Nephron (organoid): ENCODE measurements at regions not wholly inside any gene's neighbourhood (a gene's known extent, or its start where the extent isn't known, plus 50 kb on each side); places are given as distances from the start of the nearest gene placed in this dataset.

Experiments
- H3K27ac Mint-ChIP-seq, 3 experiments: 2 replicates each; pipeline ENCODE4 v1.8.0; 2020; ENCODE audit warnings: mixed read lengths in 3 of 3, mild to moderate bottlenecking in 2 of 3, moderate library complexity in 1 of 3
- H3K27me3 Mint-ChIP-seq: 2 replicates; pipeline ENCODE4 v1.8.0; 2021; ENCODE audit warnings: low read depth, mild to moderate bottlenecking, moderate library complexity, mixed read lengths
- H3K36me3 Mint-ChIP-seq: 2 replicates; pipeline ENCODE4 v1.8.0; 2020; ENCODE audit warnings: low read depth, mixed read lengths
- H3K4me1 Mint-ChIP-seq: 2 replicates; pipeline ENCODE4 v1.8.0; 2020; ENCODE audit warnings: mixed read lengths
- H3K4me3 Mint-ChIP-seq, 3 experiments: 2 replicates each; pipeline ENCODE4 v1.8.0; 2020; ENCODE audit warnings: mild to moderate bottlenecking in 3 of 3, mixed read lengths in 3 of 3, moderate library complexity in 2 of 3
- H3K9me3 Mint-ChIP-seq: 2 replicates; pipeline ENCODE4 v1.8.0; 2020; ENCODE audit warnings: mixed read lengths
- TF ChIP-seq, protein P1 (sequence below), 3 experiments: fragments of 200-600 bp; sonication (generic); IDR thresholded peaks; one replicate each; pipeline ENCODE4 v1.5.0; 2021; ENCODE audit warnings: antibody characterized with exemption in 3 of 3; ENCODE audit not compliant: unreplicated experiment in 3 of 3

- Mint-ChIP-seq H3K27me3 (no peaks in the 10 kb centered on the region), H3K4me3 (no peak overlapping the region), H3K4me1 (no peaks in the 10 kb centered on the region), H3K9me3 (peaks cover 8% of the 10 kb centered on the region), H3K36me3 (peaks cover 4% of the 10 kb centered on the region), H3K27ac (no peak overlapping the region)
- TF ChIP-seq, protein P1, sequence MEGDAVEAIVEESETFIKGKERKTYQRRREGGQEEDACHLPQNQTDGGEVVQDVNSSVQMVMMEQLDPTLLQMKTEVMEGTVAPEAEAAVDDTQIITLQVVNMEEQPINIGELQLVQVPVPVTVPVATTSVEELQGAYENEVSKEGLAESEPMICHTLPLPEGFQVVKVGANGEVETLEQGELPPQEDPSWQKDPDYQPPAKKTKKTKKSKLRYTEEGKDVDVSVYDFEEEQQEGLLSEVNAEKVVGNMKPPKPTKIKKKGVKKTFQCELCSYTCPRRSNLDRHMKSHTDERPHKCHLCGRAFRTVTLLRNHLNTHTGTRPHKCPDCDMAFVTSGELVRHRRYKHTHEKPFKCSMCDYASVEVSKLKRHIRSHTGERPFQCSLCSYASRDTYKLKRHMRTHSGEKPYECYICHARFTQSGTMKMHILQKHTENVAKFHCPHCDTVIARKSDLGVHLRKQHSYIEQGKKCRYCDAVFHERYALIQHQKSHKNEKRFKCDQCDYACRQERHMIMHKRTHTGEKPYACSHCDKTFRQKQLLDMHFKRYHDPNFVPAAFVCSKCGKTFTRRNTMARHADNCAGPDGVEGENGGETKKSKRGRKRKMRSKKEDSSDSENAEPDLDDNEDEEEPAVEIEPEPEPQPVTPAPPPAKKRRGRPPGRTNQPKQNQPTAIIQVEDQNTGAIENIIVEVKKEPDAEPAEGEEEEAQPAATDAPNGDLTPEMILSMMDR (IDR thresholded peaks at IDR 0.05; ENCODE audit: unreplicated experiment in 3 of 3), result no peak
These were observed 317.0 kb upstream of the ANXA10 start for GRCh38 chr4:167775375-167775774.

GRCh38 chr4:167779280-167779679, 313.1 kb upstream of the ANXA10 start:
- Mint-ChIP-seq H3K27ac (no peak overlapping the region), H3K36me3 (peaks cover 4% of the 10 kb centered on the region), H3K27me3 (no peaks in the 10 kb centered on the region), H3K4me3 (no peak overlapping the region), H3K4me1 (no peaks in the 10 kb centered on the region), H3K9me3 (peaks cover 8% of the 10 kb centered on the region)
- TF ChIP-seq, protein P1 (IDR thresholded peaks at IDR 0.05; ENCODE audit: unreplicated experiment in 3 of 3), result no peak

DNA sequence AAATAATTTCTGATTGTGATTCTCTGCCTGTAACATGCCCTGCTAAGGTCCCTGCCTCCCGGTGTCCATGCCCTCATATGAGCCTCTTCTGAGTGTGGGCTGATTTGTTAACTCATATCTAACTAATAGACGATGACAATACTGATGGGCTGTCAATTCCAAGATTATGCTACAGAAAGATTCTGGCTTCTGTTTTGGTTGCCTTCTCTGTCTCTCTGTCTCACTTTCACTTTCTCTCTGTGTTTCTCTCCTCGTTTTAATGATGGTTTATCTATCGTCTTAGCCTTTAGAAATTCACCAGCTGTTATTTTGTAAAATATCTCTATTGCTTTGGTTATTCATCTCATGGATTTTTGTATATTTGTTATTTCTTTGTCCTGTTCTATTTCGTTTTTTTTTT, 312.5 kb upstream of the ANXA10 start:
- TF ChIP-seq, protein P1 (IDR thresholded peaks at IDR 0.05; ENCODE audit: unreplicated experiment in 3 of 3), result no peak
- H3K4me3 Mint-ChIP-seq, result no peak overlapping the region

GRCh38 chr4:167784826-167785225, 307.5 kb upstream of the ANXA10 start:
- peaks cover 9% of the 10 kb centered on the region for H3K4me1 Mint-ChIP-seq
- TF ChIP-seq, protein P1 (IDR thresholded peaks at IDR 0.05; ENCODE audit: unreplicated experiment in 3 of 3), result no peak
- H3K27ac Mint-ChIP-seq, result peak overlapping the region in 2 of 3 experiments; percentile 0 to 40
- H3K27me3 Mint-ChIP-seq, result no peaks in the 10 kb centered on the region
- H3K36me3 Mint-ChIP-seq, result no peaks in the 10 kb centered on the region
- no peaks in the 10 kb centered on the region for H3K9me3 Mint-ChIP-seq
- H3K4me3 Mint-ChIP-seq, result no peak overlapping the region

More for the DNA sequence above, 312.5 kb upstream of the ANXA10 start:
- Mint-ChIP-seq H3K4me1 (no peaks in the 10 kb centered on the region), H3K27me3 (no peaks in the 10 kb centered on the region), H3K9me3 (peaks cover 8% of the 10 kb centered on the region), H3K36me3 (peaks cover 4% of the 10 kb centered on the region), H3K27ac (no peak overlapping the region)

- Mint-ChIP-seq H3K36me3 (peaks cover 3% of the 10 kb centered on the region), H3K4me1 (peaks cover 9% of the 10 kb centered on the region)
- TF ChIP-seq, protein P1 (IDR thresholded peaks at IDR 0.05; ENCODE audit: unreplicated experiment in 3 of 3), result no peak
These were observed 306.8 kb upstream of the ANXA10 start for GRCh38 chr4:167785523-167785922.

GRCh38 chr4:167786504-167786903, 305.8 kb upstream of the ANXA10 start:
- Mint-ChIP-seq H3K9me3 (no peaks in the 10 kb centered on the region), H3K27ac (no peak overlapping the region), H3K36me3 (peaks cover 3% of the 10 kb centered on the region), H3K4me3 (no peak overlapping the region), H3K4me1 (peaks cover 9% of the 10 kb centered on the region), H3K27me3 (no peaks in the 10 kb centered on the region)
- TF ChIP-seq, protein P1 (IDR thresholded peaks at IDR 0.05; ENCODE audit: unreplicated experiment in 3 of 3), result no peak

More at GRCh38 chr4:167785523-167785922, 306.8 kb upstream of the ANXA10 start:
- Mint-ChIP-seq H3K27ac (peak overlapping the region in 2 of 3 experiments; percentile 0 to 40), H3K9me3 (no peaks in the 10 kb centered on the region), H3K4me3 (no peak overlapping the region), H3K27me3 (no peaks in the 10 kb centered on the region)
